ENCODE measurements at regions not wholly inside any gene's neighbourhood (a gene's known extent, or its start where the extent isn't known, plus 50 kb on each side); places are given as distances from the start of the nearest gene placed in this dataset.
"Not testable (repeated sequence)": the region's sequence is repeated elsewhere in the genome, so short reads cannot be mapped to it uniquely, and the experiment has no call there.

DNA sequence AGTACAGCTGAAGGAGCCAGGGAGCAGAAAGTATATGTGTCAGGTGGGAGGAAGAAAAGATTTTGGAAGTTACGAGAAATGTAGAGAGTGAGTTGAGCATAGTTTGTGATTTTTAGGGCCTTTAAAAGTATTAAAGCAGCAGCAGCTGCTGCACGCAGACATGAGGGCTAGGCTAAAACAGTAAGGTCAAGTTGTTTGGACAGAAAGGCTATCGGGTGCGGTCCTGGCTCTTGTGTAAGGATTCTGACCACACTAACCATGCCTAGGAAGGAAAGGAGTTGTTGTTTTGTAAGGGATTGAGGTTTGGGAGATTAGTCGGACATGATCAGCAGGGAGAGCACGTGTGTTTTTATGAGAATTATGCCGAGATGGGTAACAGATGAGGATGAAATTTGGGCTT, 991.6 kb upstream of the WWC1 start:
- TF ChIP-seq POLR2AphosphoS5 (IDR thresholded peaks at IDR 0.05; ENCODE audit: borderline replicate concordance, low read depth, low read length); EZH2 (IDR thresholded peaks at IDR 0.05); FOXP2 (optimal IDR thresholded peaks at IDR 0.05; ENCODE audit: control extremely low read depth, extremely low read length, insufficient read depth): not testable (repeated sequence)
